Ishikawa (cell line): ENCODE measurements at regions not wholly inside any gene's neighbourhood (a gene's known extent, or its start where the extent isn't known, plus 50 kb on each side); places are given as distances from the start of the nearest gene placed in this dataset.

ENCODE experiments used
- CEBPB ChIP-seq: IDR thresholded peaks from 2 replicates; pipeline ENCODE4 v1.6.1; 2012
- CREB1 ChIP-seq: IDR thresholded peaks from 2 replicates; pipeline ENCODE4 v1.6.1; 2012; ENCODE audit warnings: low read depth
- EGR1 ChIP-seq: IDR thresholded peaks from 2 replicates; pipeline ENCODE4 v1.6.1; 2012
- EP300 ChIP-seq: IDR thresholded peaks from 2 replicates; pipeline ENCODE4 v1.6.1; 2012; ENCODE audit warnings: borderline replicate concordance
- FOXM1 ChIP-seq: IDR thresholded peaks from 2 replicates; pipeline ENCODE4 v1.6.1; 2012; ENCODE audit warnings: low read depth, borderline replicate concordance
- MAX ChIP-seq: IDR thresholded peaks from 2 replicates; pipeline ENCODE4 v1.6.1; 2012
- NFIC ChIP-seq: IDR thresholded peaks from 2 replicates; pipeline ENCODE4 v1.6.1; 2012
- RAD21 ChIP-seq: IDR thresholded peaks from 2 replicates; pipeline ENCODE4 v1.6.1; 2012; ENCODE audit warnings: low read depth
- REST ChIP-seq: IDR thresholded peaks from 2 replicates; pipeline ENCODE4 v1.6.1; 2012; ENCODE audit warnings: low read depth, mild to moderate bottlenecking
- TAF1 ChIP-seq: IDR thresholded peaks from 2 replicates; pipeline ENCODE4 v1.6.1; 2012; ENCODE audit warnings: low read depth, mild to moderate bottlenecking
- TCF12 ChIP-seq: IDR thresholded peaks from 2 replicates; pipeline ENCODE4 v1.6.1; 2012; ENCODE audit warnings: low read depth
- TEAD4 ChIP-seq: IDR thresholded peaks from 2 replicates; pipeline ENCODE4 v1.6.1; 2012
- USF1 ChIP-seq: IDR thresholded peaks from 2 replicates; pipeline ENCODE4 v1.6.1; 2012
- YY1 ChIP-seq: IDR thresholded peaks from 2 replicates; pipeline ENCODE4 v1.6.1; 2012; ENCODE audit warnings: low read depth
- ZBTB7A ChIP-seq: IDR thresholded peaks from 2 replicates; pipeline ENCODE4 v1.6.1; 2012; ENCODE audit warnings: low read depth

GRCh38 chr15:67928666-67929065, 88.8 kb upstream of the RNU6-1 start:
- TF ChIP-seq NFIC (no peak), FOXM1 (no peak), EP300 (no peak), CEBPB (no peak), TEAD4 (no peak), USF1 (no peak), MAX (no peak), RAD21 (no peak)

GRCh38 chr15:67930720-67931119, 90.9 kb upstream of the RNU6-1 start:
- TF ChIP-seq TEAD4 (no peak), FOXM1 (no peak), YY1 (no peak)

GRCh38 chr15:67931861-67932260, 92.0 kb upstream of the RNU6-1 start:
- TF ChIP-seq MAX (no peak), FOXM1 (no peak), CREB1 (no peak), CEBPB (no peak), YY1 (no peak), TCF12 (no peak), EP300 (no peak), ZBTB7A (no peak), REST (no peak)

GRCh38 chr15:67935244-67935643, 95.4 kb upstream of the RNU6-1 start:
- TF ChIP-seq EGR1: no peak
- TF ChIP-seq ZBTB7A: no peak
- no peak for TF ChIP-seq TCF12
- no peak for TF ChIP-seq CREB1
- no peak for TF ChIP-seq USF1
- TF ChIP-seq CEBPB: no peak
- TF ChIP-seq TEAD4: no peak
- TF ChIP-seq TAF1: no peak
- TF ChIP-seq YY1: no peak
- no peak for TF ChIP-seq EP300

- TF ChIP-seq ZBTB7A: no peak
- TF ChIP-seq RAD21: no peak
- TF ChIP-seq EGR1: no peak
- no peak for TF ChIP-seq TAF1
- no peak for TF ChIP-seq TCF12
- no peak for TF ChIP-seq YY1
- no peak for TF ChIP-seq TEAD4
- no peak for TF ChIP-seq CEBPB
These were observed 96.4 kb upstream of the RNU6-1 start for GRCh38 chr15:67936258-67936657.

- TF ChIP-seq TCF12: no peak
- TF ChIP-seq YY1: no peak
- no peak for TF ChIP-seq CEBPB
- TF ChIP-seq FOXM1: no peak
- TF ChIP-seq EP300: no peak
- TF ChIP-seq TEAD4: no peak
- no peak for TF ChIP-seq CREB1
- TF ChIP-seq NFIC: no peak
- no peak for TF ChIP-seq ZBTB7A
- no peak for TF ChIP-seq MAX
- TF ChIP-seq TAF1: no peak
- TF ChIP-seq EGR1: no peak
- TF ChIP-seq USF1: no peak
These were observed 97.4 kb upstream of the RNU6-1 start for GRCh38 chr15:67937153-67937761.

GRCh38 chr15:67940324-67940719, 100.5 kb upstream of the RNU6-1 start:
- TF ChIP-seq USF1: no peak
- TF ChIP-seq REST: no peak
- TF ChIP-seq RAD21: no peak
- TF ChIP-seq TEAD4: no peak
- TF ChIP-seq MAX: no peak
